ENCODE measurements at regions not wholly inside any gene's neighbourhood (a gene's known extent, or its start where the extent isn't known, plus 50 kb on each side); places are given as distances from the start of the nearest gene placed in this dataset.

DNA sequence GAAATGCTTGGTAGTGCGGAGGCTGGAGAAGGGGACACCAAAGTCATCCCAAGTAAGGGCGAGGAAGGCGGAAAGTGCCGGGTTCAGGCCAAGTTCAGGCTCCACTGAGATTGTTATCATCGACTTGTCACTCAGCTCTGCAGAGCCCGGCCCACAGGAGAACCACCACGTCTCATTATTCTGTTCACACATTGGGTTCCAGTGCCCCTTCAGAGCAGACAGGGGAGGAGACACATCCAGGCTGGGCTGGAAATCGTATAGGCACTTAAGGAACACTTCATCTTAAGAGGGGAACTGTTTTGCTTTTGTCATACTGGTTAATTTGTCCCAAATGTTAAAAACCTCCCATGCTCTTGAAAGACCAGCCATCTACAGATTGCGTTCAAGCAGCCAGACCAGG lies 118.3 kb upstream of the ADAMTS18 start:
- Histone ChIP-seq H3K27me3 (ENCODE audit: insufficient read depth, low read depth) (no peaks in the 10 kb centered on the region), H4K20me1 (ENCODE audit: insufficient read depth) (no peaks in the 10 kb centered on the region), H3K9ac (no peak overlapping the region), H3K4me3 (IDR thresholded peaks at IDR 0.05; ENCODE audit: insufficient read depth, low read depth, low read length) (no peak overlapping the region), H3K79me2 (ENCODE audit: insufficient read depth, low read depth) (no peaks in the 10 kb centered on the region), H3K4me1 (ENCODE audit: low read depth, poor library complexity, severe bottlenecking) (no peaks in the 10 kb centered on the region), H3K27ac (no peak overlapping the region), H3K36me3 (ENCODE audit: insufficient read depth) (no peaks in the 10 kb centered on the region), H2AFZ (ENCODE audit: low read depth) (no peak overlapping the region), H3K4me2 (no peak overlapping the region)
- TF ChIP-seq, protein P1, sequence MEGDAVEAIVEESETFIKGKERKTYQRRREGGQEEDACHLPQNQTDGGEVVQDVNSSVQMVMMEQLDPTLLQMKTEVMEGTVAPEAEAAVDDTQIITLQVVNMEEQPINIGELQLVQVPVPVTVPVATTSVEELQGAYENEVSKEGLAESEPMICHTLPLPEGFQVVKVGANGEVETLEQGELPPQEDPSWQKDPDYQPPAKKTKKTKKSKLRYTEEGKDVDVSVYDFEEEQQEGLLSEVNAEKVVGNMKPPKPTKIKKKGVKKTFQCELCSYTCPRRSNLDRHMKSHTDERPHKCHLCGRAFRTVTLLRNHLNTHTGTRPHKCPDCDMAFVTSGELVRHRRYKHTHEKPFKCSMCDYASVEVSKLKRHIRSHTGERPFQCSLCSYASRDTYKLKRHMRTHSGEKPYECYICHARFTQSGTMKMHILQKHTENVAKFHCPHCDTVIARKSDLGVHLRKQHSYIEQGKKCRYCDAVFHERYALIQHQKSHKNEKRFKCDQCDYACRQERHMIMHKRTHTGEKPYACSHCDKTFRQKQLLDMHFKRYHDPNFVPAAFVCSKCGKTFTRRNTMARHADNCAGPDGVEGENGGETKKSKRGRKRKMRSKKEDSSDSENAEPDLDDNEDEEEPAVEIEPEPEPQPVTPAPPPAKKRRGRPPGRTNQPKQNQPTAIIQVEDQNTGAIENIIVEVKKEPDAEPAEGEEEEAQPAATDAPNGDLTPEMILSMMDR (conservative IDR thresholded peaks at IDR 0.05; ENCODE audit: low read depth, low read length) = no peak

DNA sequence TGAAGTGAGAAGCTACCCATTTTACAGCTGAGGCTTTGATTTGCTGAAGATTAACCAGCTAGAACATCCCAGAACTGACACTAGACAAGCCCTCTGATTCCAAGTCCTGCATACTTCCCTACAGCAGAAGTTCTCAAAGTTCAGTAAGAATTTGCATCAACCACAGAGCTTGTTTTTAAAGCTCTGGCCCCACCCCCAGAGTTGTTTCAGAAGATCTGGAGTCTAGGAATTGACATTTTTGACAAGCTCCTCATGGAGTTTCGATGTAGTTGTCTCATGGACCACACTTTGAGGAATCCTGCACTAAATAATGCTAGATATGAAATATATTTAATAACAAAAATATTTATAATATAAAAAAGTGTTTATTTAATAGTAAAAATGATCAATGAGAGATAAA lies 120.3 kb upstream of the ADAMTS18 start:
- H2AFZ ChIP-seq (ENCODE audit: low read depth) = no peak overlapping the region
- TF ChIP-seq, protein P1 (conservative IDR thresholded peaks at IDR 0.05; ENCODE audit: low read depth, low read length) = no peak
- H3K36me3 ChIP-seq (ENCODE audit: insufficient read depth) = no peaks in the 10 kb centered on the region
- H4K20me1 ChIP-seq (ENCODE audit: insufficient read depth) = no peaks in the 10 kb centered on the region
- no peaks in the 10 kb centered on the region for H3K4me1 ChIP-seq (ENCODE audit: low read depth, poor library complexity, severe bottlenecking)
- no peak overlapping the region for H3K27ac ChIP-seq
- H3K79me2 ChIP-seq (ENCODE audit: insufficient read depth, low read depth) = no peaks in the 10 kb centered on the region
- H3K4me2 ChIP-seq = no peak overlapping the region
- H3K27me3 ChIP-seq (ENCODE audit: insufficient read depth, low read depth) = no peaks in the 10 kb centered on the region
- no peak overlapping the region for H3K4me3 ChIP-seq (IDR thresholded peaks at IDR 0.05; ENCODE audit: insufficient read depth, low read depth, low read length)
- no peak overlapping the region for H3K9ac ChIP-seq

DNA sequence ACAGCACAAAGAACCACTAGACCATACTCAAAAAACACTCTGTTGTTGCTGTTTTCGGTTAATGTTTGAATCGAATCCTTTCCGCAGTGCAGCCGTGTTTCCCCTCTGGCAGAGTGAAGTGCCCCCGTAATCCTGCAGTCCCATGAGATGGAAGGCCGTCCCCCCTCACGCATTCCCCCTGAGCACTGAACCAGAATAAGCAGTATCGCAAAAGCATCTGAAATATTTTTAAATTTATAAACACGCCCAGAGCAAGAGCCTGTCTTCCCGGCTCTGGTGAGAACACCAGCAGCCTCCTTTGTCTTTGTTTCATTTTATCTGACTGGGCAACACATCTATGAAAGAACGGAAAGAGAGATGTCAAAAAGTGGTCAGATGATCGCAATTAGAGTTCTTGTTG lies 121.0 kb upstream of the ADAMTS18 start:
- TF ChIP-seq, protein P1 (conservative IDR thresholded peaks at IDR 0.05; ENCODE audit: low read depth, low read length) = no peak
- Histone ChIP-seq H3K4me2 (no peak overlapping the region), H3K27ac (no peak overlapping the region), H3K4me3 (IDR thresholded peaks at IDR 0.05; ENCODE audit: insufficient read depth, low read depth, low read length) (no peak overlapping the region), H2AFZ (ENCODE audit: low read depth) (no peak overlapping the region), H3K9ac (no peak overlapping the region), H4K20me1 (ENCODE audit: insufficient read depth) (no peaks in the 10 kb centered on the region), H3K79me2 (ENCODE audit: insufficient read depth, low read depth) (no peaks in the 10 kb centered on the region), H3K4me1 (ENCODE audit: low read depth, poor library complexity, severe bottlenecking) (no peaks in the 10 kb centered on the region), H3K27me3 (ENCODE audit: insufficient read depth, low read depth) (no peaks in the 10 kb centered on the region), H3K36me3 (ENCODE audit: insufficient read depth) (no peaks in the 10 kb centered on the region)

DNA sequence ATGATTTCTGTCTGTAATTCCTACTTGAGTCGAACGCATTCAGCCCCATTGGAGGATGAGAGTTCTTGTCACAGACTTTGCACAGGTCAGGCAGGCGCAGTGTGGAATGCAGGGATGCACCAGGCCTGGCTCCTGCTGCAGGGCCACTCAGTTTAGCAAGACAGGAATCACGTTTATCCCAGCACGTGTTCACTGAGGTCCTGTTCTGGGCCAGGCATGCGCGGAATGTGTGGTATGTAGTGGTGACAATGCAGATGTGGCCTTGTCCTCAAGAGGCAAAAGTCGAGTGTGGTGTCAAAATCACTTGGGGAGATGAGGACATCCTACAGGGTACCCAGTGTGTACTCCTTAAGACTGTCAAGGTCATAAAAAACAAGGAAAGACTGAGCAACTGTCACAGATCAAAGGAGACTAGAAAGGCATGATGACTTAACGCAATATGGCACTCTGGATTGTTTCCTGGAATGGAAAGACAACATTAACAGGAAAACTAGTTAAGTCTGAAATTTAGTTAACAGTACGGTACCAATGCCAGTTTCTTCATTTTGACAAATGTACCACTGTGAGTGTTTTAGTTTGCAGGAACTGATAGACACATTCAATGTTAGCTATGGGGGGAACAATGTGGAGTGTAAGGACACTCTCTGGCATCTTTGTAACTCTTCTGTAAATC lies 121.5 kb upstream of the ADAMTS18 start:
- Histone ChIP-seq H3K9ac (no peak overlapping the region), H3K36me3 (ENCODE audit: insufficient read depth) (no peaks in the 10 kb centered on the region), H3K27me3 (ENCODE audit: insufficient read depth, low read depth) (no peaks in the 10 kb centered on the region), H3K79me2 (ENCODE audit: insufficient read depth, low read depth) (no peaks in the 10 kb centered on the region), H2AFZ (ENCODE audit: low read depth) (no peak overlapping the region), H3K27ac (no peak overlapping the region), H3K4me3 (IDR thresholded peaks at IDR 0.05; ENCODE audit: insufficient read depth, low read depth, low read length) (no peak overlapping the region), H3K4me1 (ENCODE audit: low read depth, poor library complexity, severe bottlenecking) (no peaks in the 10 kb centered on the region), H3K4me2 (no peak overlapping the region), H4K20me1 (ENCODE audit: insufficient read depth) (no peaks in the 10 kb centered on the region)
- TF ChIP-seq, protein P1 (conservative IDR thresholded peaks at IDR 0.05; ENCODE audit: low read depth, low read length) = no peak
